ENCODE measurements at regions not wholly inside any gene's neighbourhood (a gene's known extent, or its start where the extent isn't known, plus 50 kb on each side); places are given as distances from the start of the nearest gene placed in this dataset.
"Not testable (repeated sequence)": the region's sequence is repeated elsewhere in the genome, so short reads cannot be mapped to it uniquely, and the experiment has no call there.

DNA sequence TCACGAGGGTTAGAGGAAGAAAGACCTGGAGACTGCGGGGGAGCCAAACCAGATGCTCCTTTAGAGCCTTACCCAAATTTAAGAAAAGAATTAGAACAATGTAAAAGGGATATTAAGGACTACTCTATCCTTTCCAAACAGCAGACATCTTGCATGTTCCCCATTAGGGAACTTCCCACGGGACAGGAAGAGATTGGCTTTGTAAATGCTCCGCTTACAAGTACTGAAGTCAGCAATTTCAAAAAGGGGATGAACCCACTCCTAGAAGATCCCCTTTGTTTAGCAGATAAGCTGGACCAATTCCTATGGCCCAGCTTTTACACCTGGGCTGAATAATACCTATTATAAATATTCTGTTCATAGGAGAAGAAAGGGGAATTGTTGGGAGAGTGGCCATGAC lies 74.2 kb downstream of the APOBEC1 start:
- no peak for DNase-seq (ENCODE audit: low spot score)

GRCh38 chr12:7590085-7590484 lies 75.6 kb downstream of the APOBEC1 start:
- not testable (repeated sequence) for DNase-seq (ENCODE audit: low spot score)

- peak; percentile 39 for DNase-seq (ENCODE audit: low spot score)
Measured at GRCh38 chr12:7588742-7589329, 76.9 kb downstream of the APOBEC1 start.

DNA sequence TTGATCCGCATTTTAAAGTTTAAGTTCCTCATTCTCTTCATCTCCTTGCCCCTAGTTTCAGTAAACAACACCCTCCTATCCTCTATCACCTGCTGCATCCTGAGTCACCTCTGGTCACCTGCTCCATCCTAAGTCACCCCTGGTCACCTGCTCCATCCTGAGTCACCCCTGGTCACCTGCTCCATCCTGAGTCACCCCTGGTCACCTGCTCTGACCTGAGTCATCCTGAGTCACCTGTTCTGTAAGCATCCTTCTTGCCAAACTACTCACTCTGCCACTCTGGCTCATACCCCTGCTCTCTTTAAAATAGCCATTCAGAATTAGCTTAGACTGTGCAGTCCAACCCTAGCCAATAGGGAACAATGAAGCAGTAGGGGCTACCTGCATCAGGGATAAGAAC lies 80.6 kb upstream of the CD163 start:
- DNase-seq (ENCODE audit: low spot score) = not testable (repeated sequence)

DNA sequence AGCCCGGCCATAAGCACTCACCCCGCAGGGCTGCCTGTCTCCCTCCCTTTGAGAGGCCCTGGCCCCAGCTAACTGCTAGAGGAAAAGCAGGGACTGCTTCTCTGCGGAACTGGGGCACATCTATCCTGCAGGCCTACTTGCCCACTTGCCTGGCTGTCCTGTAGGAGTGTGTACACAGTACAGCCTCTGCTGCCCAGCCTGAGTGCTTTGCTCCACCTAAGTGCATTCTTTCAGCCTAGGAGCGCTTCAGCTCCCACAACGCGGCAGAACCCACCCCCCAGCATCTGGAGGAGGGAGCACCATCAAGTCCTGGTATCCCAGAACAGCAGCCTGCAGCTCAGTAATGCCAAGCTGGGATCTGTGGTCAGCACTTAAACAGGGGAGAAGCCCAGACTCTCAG lies 79.9 kb upstream of the CD163 start:
- no peak for DNase-seq (ENCODE audit: low spot score)

- DNase-seq (ENCODE audit: low spot score) = no peak
Measured at GRCh38 chr12:7582796-7583195, 79.2 kb upstream of the CD163 start.

- DNase-seq (ENCODE audit: low spot score) = no peak
Measured at GRCh38 chr12:7581625-7582024, 78.0 kb upstream of the CD163 start.

- no peak for DNase-seq (ENCODE audit: low spot score)
Measured at GRCh38 chr12:7581046-7581445, 77.5 kb upstream of the CD163 start.

GRCh38 chr12:7571257-7571656 lies 67.7 kb upstream of the CD163 start:
- no peak for DNase-seq (ENCODE audit: low spot score)

GRCh38 chr12:7557227-7557626 lies 53.6 kb upstream of the CD163 start:
- no peak for DNase-seq (ENCODE audit: low spot score)

DNA sequence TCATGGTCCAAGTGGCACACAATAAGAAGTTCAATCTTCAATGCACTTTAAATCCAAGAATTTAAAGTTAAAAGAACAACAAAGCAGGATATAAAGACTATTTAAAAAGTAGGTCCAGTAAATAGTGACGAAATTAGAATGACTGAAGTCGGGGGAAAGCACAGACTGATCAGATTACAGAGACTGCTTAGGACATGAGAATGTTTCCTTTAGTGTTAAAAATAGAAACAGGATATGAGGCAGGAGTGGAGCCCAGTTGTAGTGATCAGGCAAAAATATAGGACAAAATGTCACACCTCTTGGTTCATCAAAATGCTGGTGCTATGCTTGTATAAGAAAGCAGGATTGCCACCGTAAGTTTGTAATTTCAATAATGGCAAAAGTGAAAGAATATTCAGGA lies 52.2 kb upstream of the CD163 start:
- DNase-seq (ENCODE audit: low spot score) = no peak

DNA sequence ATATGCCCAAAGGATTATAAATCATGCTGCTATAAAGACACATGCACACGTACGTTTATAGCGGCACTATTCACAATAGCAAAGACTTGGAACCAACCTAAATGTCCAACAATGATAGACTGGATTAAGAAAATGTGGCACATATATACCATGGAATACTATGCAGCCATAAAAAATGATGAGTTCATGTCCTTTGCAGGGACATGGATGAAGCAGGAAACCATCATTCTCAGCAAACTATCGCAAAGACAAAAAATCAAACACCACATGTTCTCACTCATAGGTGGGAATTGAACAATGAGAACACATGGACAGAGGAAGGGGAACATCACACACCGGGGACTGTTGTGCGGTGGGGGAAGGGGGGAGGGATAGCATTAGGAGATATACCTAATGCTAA lies 51.3 kb upstream of the CD163 start:
- not testable (repeated sequence) for DNase-seq (ENCODE audit: low spot score)

Data from HuH-7.5 (cell line).